CD1c-positive myeloid dendritic cell (primary cell): ENCODE measurements at regions not wholly inside any gene's neighbourhood (a gene's known extent, or its start where the extent isn't known, plus 50 kb on each side); places are given as distances from the start of the nearest gene placed in this dataset.

Source experiments
- DNase-seq: peaks from one replicate; pipeline ENCODE4 v3.0.0-alpha.2; 2016; ENCODE audit errors: extremely low spot score

DNA sequence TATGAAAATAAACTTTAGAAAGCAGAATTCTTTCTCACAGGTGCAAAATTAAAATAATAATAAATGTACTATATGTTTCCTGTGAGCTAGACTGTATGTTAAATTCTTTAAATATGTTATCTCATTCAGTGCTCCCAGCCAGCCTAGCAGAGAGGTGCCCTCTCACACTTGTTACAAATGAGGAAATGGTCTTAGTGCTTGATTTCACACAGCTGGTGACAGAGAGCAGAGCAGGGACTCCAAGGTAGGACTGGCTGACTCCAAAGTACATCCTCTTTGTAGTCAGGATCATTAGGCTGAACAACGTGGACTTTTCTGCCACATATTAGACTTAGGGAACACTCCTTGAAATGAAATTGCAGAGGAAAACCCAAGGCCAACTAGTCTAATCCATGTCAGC is 72.0 kb upstream of the HHIP start:
- no peak for DNase-seq

DNA sequence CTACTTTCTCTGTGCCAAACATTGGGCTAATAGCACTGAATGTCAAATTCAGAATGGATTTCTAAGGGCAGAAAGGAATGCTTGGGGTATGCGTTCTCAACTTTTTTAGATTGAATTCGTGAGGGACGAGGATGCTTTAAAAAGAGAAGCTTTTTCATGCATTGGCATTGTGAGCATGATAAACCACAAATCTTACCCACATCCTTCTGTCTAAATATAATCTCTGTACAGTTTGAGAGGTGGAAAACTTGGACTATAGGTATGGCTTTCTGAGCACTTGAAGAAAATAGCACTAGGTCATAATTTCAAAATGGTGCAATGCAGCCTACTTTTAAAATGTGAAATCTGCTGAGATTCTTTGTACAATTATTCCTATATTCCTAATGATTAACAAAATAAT is 71.4 kb upstream of the HHIP start:
- DNase-seq: no peak

GRCh38 chr4:144575181-144575580 is 70.8 kb upstream of the HHIP start:
- DNase-seq: no peak

GRCh38 chr4:144578681-144579080 is 67.3 kb upstream of the HHIP start:
- no peak for DNase-seq

DNA sequence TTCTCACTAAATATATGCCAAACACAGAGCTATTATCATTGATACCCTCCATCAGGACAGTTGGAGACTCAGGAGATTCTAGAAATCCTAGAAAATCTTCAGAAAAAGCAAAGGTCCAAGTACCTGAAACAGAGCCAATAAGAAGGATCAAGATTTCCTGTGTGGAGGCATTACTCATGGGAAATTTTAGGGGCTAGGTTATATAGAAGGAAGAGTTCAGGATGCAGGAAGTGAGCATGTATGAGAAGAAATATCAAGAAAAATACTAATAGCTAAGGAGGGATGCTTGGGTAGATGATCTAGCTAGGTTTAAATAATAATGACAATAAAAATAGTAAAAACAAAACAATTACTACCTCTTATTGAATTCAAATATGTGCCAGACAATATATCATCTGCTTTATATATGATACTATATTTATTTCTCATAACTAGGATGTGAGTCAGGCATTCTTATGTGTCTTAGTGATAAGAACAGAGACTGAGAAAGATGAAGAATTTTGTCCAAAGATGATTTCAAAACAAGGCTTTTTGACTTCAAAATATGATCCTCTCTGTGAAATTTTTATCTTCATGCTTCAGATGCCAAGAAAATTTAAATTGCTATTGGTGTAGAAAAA is 66.4 kb upstream of the HHIP start:
- DNase-seq: no peak

DNA sequence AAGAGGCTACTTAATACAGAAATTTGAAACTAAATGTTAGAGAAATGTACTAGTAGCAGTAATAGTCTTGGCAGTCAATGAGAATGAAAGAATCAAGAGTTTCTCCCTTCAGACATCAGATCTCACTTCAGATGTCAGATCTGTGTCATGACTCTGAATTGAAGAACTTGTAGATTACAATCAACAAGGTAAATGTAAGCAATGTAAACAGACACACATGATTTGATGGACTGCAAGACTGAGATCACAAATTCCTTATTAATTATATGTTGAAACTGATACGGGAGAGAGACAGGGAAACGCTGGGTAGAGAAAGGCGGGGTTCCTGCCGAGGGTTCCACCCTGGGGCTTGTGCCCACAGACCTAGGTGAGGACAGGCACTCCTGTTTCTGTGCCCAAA is 65.5 kb upstream of the HHIP start:
- DNase-seq: no peak

DNA sequence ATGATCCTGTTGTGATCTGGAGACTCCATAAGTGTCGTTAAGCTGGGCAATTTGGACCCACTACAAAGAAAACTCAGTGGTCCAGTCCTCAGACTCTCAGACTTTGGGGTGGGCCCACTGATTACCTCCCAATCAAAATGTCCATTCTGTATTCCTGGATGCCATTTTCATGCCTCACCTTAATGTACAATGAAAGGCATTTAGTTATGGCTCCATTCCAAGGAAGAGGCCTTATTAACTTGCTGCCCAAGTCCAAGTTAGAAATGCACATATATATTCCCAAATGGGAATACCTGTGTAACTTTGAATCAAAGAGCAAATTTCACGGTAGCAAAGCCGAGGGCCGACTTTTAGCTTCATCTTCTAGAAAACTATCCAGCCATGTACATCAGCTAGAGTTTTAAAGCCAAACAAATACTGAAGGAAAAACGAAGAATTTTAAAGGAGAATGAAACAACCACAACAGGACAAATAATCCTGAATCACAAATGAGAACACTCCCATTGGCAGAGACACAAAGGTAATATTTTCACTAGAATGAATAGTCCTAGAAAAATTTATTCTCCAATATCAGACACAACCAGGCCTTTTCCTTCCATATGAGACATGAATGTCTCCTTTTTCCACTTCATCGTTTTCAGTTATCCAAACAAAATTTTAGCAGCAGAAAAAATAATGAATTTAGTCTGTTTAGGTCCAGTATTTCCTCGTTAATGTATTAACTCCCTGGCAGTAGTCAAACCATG is 63.7 kb upstream of the HHIP start:
- DNase-seq: no peak

DNA sequence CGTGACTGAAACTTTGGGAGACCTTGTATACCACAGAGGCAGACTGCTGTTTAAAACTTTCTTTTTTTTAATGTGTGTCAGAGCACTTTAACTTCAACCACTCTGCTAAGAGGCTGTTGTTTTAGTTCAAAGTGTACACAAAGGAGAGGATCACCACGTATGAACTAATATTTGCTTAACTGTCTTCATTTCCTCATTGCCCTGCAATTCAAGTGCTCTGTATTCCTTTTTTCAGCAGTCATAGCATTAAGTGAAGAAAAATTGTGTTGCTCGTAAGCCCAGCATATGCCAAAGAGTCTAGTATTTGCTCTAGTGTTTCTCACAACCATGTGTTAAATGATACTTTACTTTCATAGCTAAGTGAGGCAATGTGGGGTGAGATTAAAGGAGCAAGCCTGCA is 63.0 kb upstream of the HHIP start:
- no peak for DNase-seq

DNA sequence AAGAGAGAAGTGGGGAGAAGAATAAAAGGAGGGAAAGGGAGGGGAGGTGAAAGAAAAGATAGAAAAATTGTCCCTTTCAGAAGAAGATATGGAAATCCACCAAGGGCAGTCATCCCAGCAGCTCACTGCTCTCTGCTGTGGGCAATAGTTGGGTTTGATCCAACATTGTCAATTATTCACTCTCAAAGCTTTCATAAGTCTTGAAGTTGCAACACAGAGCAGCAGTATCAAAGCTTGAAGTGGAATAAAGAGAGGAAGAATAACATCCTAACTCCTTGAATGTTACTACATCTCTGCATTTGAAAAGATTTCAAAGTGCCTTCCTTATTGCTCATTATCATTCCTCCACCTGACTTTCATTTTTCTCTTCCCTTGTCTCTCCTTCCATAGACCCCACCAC is 62.3 kb upstream of the HHIP start:
- no peak for DNase-seq

- no peak for DNase-seq
Observed at GRCh38 chr4:144584428-144584827, 61.5 kb upstream of the HHIP start.

GRCh38 chr4:144589512-144589911 is 56.4 kb upstream of the HHIP start:
- DNase-seq: no peak

GRCh38 chr4:144590020-144590419 is 55.9 kb upstream of the HHIP start:
- DNase-seq: no peak

- no peak for DNase-seq
Observed at GRCh38 chr4:144591401-144591800, 54.6 kb upstream of the HHIP start.

DNA sequence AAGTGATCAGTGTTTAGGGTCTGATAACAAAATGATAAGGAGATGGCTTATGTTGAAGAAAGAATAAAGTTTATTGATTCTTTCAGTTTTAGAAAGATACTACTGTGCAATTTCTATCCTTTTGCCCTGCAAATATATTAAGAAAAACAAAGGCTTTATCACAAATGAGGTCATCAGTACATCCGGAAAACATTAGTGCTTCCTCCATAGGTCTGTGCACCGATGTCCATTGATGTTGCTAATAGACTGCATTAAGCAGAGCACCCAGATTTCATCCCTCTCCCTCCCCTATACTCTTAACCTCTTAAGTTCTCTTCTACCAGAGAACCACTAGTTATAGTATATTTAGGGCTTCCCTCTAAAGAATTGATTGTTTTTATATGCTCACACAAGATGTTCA is 53.7 kb upstream of the HHIP start:
- DNase-seq: no peak

GRCh38 chr4:144594471-144594986 is 51.4 kb upstream of the HHIP start:
- DNase-seq: no peak

GRCh38 chr4:144595681-144596080 is 50.3 kb upstream of the HHIP start:
- no peak for DNase-seq
